ENCODE measurements at regions not wholly inside any gene's neighbourhood (a gene's known extent, or its start where the extent isn't known, plus 50 kb on each side); places are given as distances from the start of the nearest gene placed in this dataset.

DNA sequence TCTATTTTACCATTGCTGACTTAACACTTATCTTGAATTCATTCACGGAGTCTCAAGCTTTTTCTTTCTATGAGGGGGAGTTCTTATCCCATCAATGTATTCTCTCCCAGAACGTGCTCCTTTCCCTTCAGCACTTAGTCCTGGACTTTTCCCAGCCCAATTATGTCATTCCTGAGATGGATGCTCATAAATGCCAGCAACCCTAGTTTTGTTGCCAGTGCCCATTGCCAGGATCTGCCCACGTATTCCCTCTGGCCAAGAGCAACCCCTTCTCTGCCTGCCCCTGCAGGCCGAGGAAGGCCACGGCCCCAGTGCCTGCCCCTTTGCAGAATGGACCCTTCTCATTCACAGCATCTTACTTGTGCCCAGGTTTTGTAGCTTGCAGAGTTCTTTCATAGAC, 67.4 kb upstream of the PPP1R3C start:
- TF ChIP-seq YY1 (IDR thresholded peaks at IDR 0.05; ENCODE audit: insufficient read depth, insufficient read length) (no peak), SUZ12 (IDR thresholded peaks at IDR 0.05; ENCODE audit: extremely low read depth, insufficient read depth, insufficient read length) (no peak)

Measured in NT2/D1 (cell line).